ENCODE measurements at regions not wholly inside any gene's neighbourhood (a gene's known extent, or its start where the extent isn't known, plus 50 kb on each side); places are given as distances from the start of the nearest gene placed in this dataset.

DNA sequence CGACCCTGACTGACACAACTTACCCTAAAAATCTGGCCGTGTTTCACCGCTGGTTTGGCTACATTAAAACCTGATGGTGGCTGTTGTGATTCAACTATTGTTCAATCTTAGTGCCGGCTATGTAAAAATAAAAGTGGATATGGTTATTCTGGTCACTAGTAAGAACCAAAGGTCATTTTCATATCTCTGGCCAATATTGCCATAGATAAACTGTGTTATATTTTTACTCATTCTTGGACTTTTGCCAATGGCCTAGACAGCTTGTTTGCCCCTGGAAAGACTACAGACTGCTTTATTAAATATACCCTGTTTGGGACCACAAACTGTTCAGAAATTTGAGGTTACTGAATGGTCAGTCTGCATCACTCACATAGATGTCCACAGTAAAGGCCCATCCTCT lies 258.5 kb upstream of the KLHL1 start:
- ATAC-seq = no peak
- H3K27me3 Mint-ChIP-seq = no peaks in the 10 kb centered on the region
- intact Hi-C loops (cut with micrococcal nuclease) = no loop called here
- ChIA-PET POLR2A (no interaction called here), CTCF (no interaction called here)
- H3K36me3 Mint-ChIP-seq (ENCODE audit: low read depth) = no peaks in the 10 kb centered on the region
- H3K4me3 Mint-ChIP-seq = no peak overlapping the region
- no peak for DNase-seq
- H3K9me3 Mint-ChIP-seq = peaks cover 2% of the 10 kb centered on the region
- H3K27ac Mint-ChIP-seq = no peak overlapping the region
- no peaks in the 10 kb centered on the region for H3K4me1 Mint-ChIP-seq (ENCODE audit: low read depth)
- no peak for TF ChIP-seq CTCF (IDR thresholded peaks at IDR 0.05)

DNA sequence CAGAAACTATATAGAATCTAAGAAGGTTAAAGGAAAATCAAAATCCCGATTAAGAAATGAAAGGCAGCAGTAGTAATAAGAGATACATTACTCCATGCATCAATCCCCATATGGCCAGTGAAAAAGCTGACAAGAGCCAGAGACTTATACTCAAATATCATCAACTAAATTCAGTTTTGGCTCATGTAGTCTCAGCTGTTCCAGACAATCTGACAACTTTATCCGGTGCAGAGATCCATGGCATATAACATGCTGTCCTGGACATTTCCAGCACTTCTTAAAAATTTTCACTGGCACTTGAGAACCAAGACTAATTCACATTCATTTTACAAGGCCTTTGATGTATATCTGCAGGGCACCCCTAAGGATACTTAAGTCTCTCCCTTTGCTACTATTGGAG lies 255.7 kb upstream of the KLHL1 start:
- no peak for ATAC-seq
- DNase-seq = no peak
- no peaks in the 10 kb centered on the region for H3K4me1 Mint-ChIP-seq (ENCODE audit: low read depth)
- H3K9me3 Mint-ChIP-seq = peaks cover 2% of the 10 kb centered on the region
- ChIA-PET CTCF (interaction anchor here (1.2 kb wide), 1 partner anchor 11 kb away, joined by 3 read pairs; no protein-coding TSS in a partner anchor), POLR2A (no interaction called here)
- no peak overlapping the region for H3K4me3 Mint-ChIP-seq
- H3K27me3 Mint-ChIP-seq = no peaks in the 10 kb centered on the region
- H3K36me3 Mint-ChIP-seq (ENCODE audit: low read depth) = no peaks in the 10 kb centered on the region
- H3K27ac Mint-ChIP-seq = no peak overlapping the region
- intact Hi-C loops (cut with micrococcal nuclease) = no loop called here
- TF ChIP-seq CTCF (IDR thresholded peaks at IDR 0.05) = no peak

- POLR2A ChIA-PET = no interaction called here
- no peaks in the 10 kb centered on the region for H3K4me1 Mint-ChIP-seq (ENCODE audit: low read depth)
Observed at GRCh38 chr13:70362820-70363570, 254.7 kb upstream of the KLHL1 start.

DNA sequence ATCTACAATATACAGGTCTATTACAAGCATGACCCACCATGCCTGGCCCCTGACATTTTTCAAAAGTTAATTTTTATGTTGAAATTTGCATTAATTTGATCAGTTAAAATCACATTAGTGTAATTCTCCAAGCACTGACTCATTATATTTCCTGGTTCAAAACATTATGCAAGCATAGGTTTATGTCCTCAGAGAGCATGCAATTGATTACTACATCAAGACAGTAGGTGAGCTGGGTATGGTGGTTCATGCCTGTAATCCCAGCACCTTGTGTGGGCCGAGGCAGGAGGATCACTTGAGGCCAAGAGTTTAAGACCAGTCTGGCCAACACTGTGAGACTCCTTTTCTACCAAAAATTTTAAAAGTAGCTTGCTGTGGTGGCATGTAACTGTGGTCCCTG lies 248.8 kb upstream of the KLHL1 start:
- CTCF ChIA-PET = no interaction called here
- Mint-ChIP-seq H3K9me3 (peaks cover 5% of the 10 kb centered on the region), H3K4me3 (no peak overlapping the region), H3K27ac (no peak overlapping the region), H3K4me1 (ENCODE audit: low read depth) (no peaks in the 10 kb centered on the region), H3K36me3 (ENCODE audit: low read depth) (no peaks in the 10 kb centered on the region), H3K27me3 (no peaks in the 10 kb centered on the region)
- ATAC-seq (no peak), DNase-seq (no peak)
- POLR2A ChIA-PET = no interaction called here
- no peak for TF ChIP-seq CTCF (IDR thresholded peaks at IDR 0.05)
- intact Hi-C loops (cut with micrococcal nuclease) = no loop called here

More at GRCh38 chr13:70362820-70363570, 254.7 kb upstream of the KLHL1 start:
- Mint-ChIP-seq H3K27me3 (no peaks in the 10 kb centered on the region), H3K27ac (no peak overlapping the region), H3K4me3 (no peak overlapping the region), H3K9me3 (peaks cover 5% of the 10 kb centered on the region), H3K36me3 (ENCODE audit: low read depth) (no peaks in the 10 kb centered on the region)
- ATAC-seq = no peak
- CTCF ChIA-PET = interaction anchor here (1.2 kb wide), 1 partner anchor 12 kb away, joined by 3 read pairs; no protein-coding TSS in a partner anchor
- no peak for TF ChIP-seq CTCF (IDR thresholded peaks at IDR 0.05)
- no peak for DNase-seq
- intact Hi-C loops (cut with micrococcal nuclease) = no loop called here

- H3K27me3 Mint-ChIP-seq = no peaks in the 10 kb centered on the region
- DNase-seq (no peak), ATAC-seq (no peak)
- no peaks in the 10 kb centered on the region for H3K36me3 Mint-ChIP-seq (ENCODE audit: low read depth)
- peaks cover 8% of the 10 kb centered on the region for H3K9me3 Mint-ChIP-seq
- no peak overlapping the region for H3K4me3 Mint-ChIP-seq
- POLR2A ChIA-PET = no interaction called here
- intact Hi-C loops (cut with micrococcal nuclease) = no loop called here
- CTCF ChIA-PET = no interaction called here
- TF ChIP-seq CTCF (IDR thresholded peaks at IDR 0.05) = no peak
- H3K4me1 Mint-ChIP-seq (ENCODE audit: low read depth) = no peaks in the 10 kb centered on the region
- H3K27ac Mint-ChIP-seq = no peak overlapping the region
Observed at GRCh38 chr13:70353096-70353495, 244.8 kb upstream of the KLHL1 start.

Data from activated CD8-positive, alpha-beta T cell treated with anti-CD3 and anti-CD28 coated beads for 36 hours (primary cell).